ENCODE measurements at regions not wholly inside any gene's neighbourhood (a gene's known extent, or its start where the extent isn't known, plus 50 kb on each side); places are given as distances from the start of the nearest gene placed in this dataset.

GRCh38 chr2:15842758-15843666, 97.3 kb upstream of the MYCN start:
- TF ChIP-seq, protein P1, sequence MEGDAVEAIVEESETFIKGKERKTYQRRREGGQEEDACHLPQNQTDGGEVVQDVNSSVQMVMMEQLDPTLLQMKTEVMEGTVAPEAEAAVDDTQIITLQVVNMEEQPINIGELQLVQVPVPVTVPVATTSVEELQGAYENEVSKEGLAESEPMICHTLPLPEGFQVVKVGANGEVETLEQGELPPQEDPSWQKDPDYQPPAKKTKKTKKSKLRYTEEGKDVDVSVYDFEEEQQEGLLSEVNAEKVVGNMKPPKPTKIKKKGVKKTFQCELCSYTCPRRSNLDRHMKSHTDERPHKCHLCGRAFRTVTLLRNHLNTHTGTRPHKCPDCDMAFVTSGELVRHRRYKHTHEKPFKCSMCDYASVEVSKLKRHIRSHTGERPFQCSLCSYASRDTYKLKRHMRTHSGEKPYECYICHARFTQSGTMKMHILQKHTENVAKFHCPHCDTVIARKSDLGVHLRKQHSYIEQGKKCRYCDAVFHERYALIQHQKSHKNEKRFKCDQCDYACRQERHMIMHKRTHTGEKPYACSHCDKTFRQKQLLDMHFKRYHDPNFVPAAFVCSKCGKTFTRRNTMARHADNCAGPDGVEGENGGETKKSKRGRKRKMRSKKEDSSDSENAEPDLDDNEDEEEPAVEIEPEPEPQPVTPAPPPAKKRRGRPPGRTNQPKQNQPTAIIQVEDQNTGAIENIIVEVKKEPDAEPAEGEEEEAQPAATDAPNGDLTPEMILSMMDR (IDR thresholded peaks at IDR 0.05; ENCODE audit: control insufficient read depth, insufficient read depth, low read depth, low read length, missing control alignments), result no peak
- no peak overlapping the region for H3K4me3 ChIP-seq (ENCODE audit: control insufficient read depth, low read depth, low read length)
- DNase-seq (ENCODE audit: low read depth), result no peak

DNA sequence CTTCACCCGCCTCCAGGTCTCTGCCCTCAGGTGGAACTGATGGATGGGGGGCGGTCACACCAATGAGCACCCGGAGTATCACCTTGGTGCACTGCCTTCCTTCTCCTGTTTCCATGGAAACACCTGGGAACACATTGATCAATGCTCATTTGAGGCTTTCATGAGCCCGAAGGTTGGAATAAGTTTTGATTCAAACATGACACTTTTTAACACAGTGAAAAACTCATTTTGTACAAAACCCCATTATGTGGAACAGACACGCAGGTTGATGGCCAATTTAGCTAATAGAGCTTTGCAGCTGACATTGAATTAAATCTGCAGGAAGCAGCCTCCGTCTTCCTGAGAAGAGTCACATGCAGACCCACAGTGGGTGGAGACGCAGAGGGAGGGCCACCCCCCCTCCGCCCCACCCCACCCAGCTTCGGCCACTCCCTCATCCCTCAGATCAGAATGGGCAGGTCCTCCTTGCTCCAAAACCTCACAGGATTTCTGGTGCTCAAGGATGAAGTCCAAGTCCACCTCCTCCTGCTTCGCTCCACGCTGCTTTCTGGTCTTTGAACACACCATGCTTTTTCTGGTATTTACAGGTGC, 96.0 kb upstream of the MYCN start:
- no peak for DNase-seq (ENCODE audit: low read depth)
- TF ChIP-seq, protein P1 (IDR thresholded peaks at IDR 0.05; ENCODE audit: control insufficient read depth, insufficient read depth, low read depth, low read length, missing control alignments), result no peak
- no peak overlapping the region for H3K4me3 ChIP-seq (ENCODE audit: control insufficient read depth, low read depth, low read length)

DNA sequence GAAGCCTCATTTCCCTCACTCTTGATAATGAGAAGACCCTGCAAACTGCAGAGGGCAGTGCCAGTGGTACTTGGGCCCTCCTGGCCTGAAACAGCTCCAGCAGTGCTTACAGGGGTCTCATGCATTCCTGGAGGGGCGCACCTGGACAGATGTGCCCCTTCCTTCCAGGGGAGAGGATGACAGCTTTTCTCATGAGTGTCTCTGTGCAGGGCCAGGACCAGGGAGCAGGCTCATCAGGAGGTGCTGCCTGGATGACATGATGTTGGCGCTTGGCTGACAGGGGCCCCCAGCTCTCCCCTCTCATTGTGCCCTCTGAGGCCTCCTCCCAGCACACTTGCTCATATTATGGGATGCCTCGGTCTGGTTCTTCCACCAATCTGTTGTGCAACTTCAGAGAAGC, 95.1 kb upstream of the MYCN start:
- H3K4me3 ChIP-seq (ENCODE audit: control insufficient read depth, low read depth, low read length), result no peak overlapping the region
- DNase-seq (ENCODE audit: low read depth), result no peak
- TF ChIP-seq, protein P1 (IDR thresholded peaks at IDR 0.05; ENCODE audit: control insufficient read depth, insufficient read depth, low read depth, low read length, missing control alignments), result no peak

GRCh38 chr2:15845737-15846405, 94.5 kb upstream of the MYCN start:
- H3K4me3 ChIP-seq (ENCODE audit: control insufficient read depth, low read depth, low read length), result no peak overlapping the region
- TF ChIP-seq, protein P1 (IDR thresholded peaks at IDR 0.05; ENCODE audit: control insufficient read depth, insufficient read depth, low read depth, low read length, missing control alignments), result no peak
- no peak for DNase-seq (ENCODE audit: low read depth)

DNA sequence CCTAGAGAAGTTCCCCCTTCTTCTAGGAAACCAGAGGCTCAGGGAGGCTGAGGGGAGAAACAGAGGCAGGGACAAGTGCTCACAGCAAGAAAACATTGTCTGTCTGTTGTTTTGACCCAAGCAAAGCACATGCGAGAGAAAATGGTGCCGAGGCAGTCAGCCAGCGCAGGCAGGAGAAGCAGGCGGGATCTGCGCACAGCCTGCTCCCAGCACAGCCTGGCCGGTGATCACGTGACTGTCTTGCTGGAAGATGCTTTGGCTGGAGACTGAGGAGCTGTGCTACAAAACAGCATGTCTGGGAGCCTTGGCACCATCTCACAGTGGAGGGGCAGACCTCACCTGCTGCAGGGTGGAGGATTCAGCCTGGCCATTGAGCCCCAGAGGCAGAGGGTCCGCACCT, 93.7 kb upstream of the MYCN start:
- H3K4me3 ChIP-seq (ENCODE audit: control insufficient read depth, low read depth, low read length), result no peak overlapping the region
- no peak for DNase-seq (ENCODE audit: low read depth)
- TF ChIP-seq, protein P1 (IDR thresholded peaks at IDR 0.05; ENCODE audit: control insufficient read depth, insufficient read depth, low read depth, low read length, missing control alignments), result no peak

DNA sequence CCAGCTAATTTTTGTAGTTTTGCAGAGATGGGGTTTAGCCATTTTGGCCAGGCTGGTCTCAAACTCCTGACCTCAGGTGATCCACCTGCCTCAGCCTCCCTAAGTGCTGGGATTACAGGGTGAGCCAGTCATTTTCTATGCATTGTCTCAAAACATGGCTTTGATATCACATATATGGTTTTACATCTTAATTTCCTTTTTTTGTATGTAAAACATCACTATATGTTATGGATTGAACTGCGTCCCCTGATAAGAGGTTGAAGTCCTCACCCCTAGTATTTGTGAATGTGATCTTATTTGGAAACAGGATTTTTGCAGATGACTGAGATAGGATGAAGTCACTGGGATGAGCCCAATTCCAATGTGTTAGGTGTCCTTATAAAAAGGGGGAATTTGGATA, 89.8 kb upstream of the MYCN start:
- no peak overlapping the region for H3K4me3 ChIP-seq (ENCODE audit: control insufficient read depth, low read depth, low read length)
- no peak for DNase-seq (ENCODE audit: low read depth)
- TF ChIP-seq, protein P1 (IDR thresholded peaks at IDR 0.05; ENCODE audit: control insufficient read depth, insufficient read depth, low read depth, low read length, missing control alignments), result no peak

Measured in AG09309 (cell line).